ENCODE measurements at regions not wholly inside any gene's neighbourhood (a gene's known extent, or its start where the extent isn't known, plus 50 kb on each side); places are given as distances from the start of the nearest gene placed in this dataset.
"Not testable (repeated sequence)": the region's sequence is repeated elsewhere in the genome, so short reads cannot be mapped to it uniquely, and the experiment has no call there.

DNA sequence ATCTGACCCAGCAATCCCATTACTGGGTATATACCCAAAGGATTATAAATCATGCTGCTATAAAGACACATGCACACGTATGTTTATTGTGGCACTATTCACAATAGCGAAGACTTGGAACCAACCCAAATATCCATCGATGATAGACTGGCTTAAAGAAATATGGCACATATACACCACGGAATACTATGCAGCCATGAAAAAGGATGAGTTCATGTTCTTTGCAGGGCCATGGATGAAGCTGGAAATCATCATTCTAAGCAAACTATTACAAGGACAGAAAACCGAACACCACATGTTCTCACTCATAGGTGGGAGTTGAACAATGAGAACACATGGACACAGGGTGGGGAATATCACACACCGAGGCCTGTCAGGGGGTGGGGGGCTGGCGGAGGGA is 390.4 kb downstream of the RAB38 start:
- not testable (repeated sequence) for H3K36me3 ChIP-seq (ENCODE audit: insufficient read depth, low read length); H3K9ac ChIP-seq (ENCODE audit: low read length); H3K9me2 ChIP-seq (ENCODE audit: insufficient read depth, low read length); H3K4me2 ChIP-seq (ENCODE audit: low read length); H3K79me2 ChIP-seq (replicated peaks; ENCODE audit: insufficient read depth, low read length); H3F3A ChIP-seq (ENCODE audit: insufficient read depth, low read length, poor library complexity, severe bottlenecking); H3K27me3 ChIP-seq (ENCODE audit: insufficient read depth, low read depth, low read length); H3K4me3 ChIP-seq (ENCODE audit: low read length); H3K9me3 ChIP-seq (ENCODE audit: low read length); H2AFZ ChIP-seq (ENCODE audit: low read depth, low read length); H4K20me1 ChIP-seq (ENCODE audit: insufficient read depth); H3K27ac ChIP-seq (ENCODE audit: low read length)

DNA sequence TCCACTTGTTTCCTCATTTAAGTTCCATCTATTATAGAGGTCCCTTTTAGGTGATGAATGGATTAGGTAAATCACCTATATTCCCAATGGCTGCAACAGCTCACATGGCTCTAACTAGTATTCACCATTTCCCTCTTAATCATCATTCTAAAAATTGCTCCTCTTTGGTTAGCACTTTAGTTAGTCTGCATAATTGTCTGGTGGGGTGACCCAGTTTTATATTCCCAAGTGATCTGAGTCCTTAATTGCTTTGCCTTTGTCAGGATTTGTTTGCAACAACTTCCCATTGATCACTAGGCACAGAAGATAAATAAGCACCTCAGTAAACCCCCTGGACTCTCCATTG is 395.2 kb downstream of the RAB38 start:
- H3K4me3 ChIP-seq (ENCODE audit: low read length), result no peak overlapping the region
- no peaks in the 10 kb centered on the region for H4K20me1 ChIP-seq (ENCODE audit: insufficient read depth)
- H3K36me3 ChIP-seq (ENCODE audit: insufficient read depth, low read length), result no peaks in the 10 kb centered on the region
- H3F3A ChIP-seq (ENCODE audit: insufficient read depth, low read length, poor library complexity, severe bottlenecking), result no peaks in the 10 kb centered on the region
- H3K79me2 ChIP-seq (replicated peaks; ENCODE audit: insufficient read depth, low read length), result no peaks in the 10 kb centered on the region
- H3K9me3 ChIP-seq (ENCODE audit: low read length), result no peaks in the 10 kb centered on the region
- no peak overlapping the region for H3K4me2 ChIP-seq (ENCODE audit: low read length)
- no peak overlapping the region for H2AFZ ChIP-seq (ENCODE audit: low read depth, low read length)
- H3K27ac ChIP-seq (ENCODE audit: low read length), result no peak overlapping the region
- H3K9me2 ChIP-seq (ENCODE audit: insufficient read depth, low read length), result no peaks in the 10 kb centered on the region
- H3K27me3 ChIP-seq (ENCODE audit: insufficient read depth, low read depth, low read length), result no peaks in the 10 kb centered on the region
- no peak overlapping the region for H3K9ac ChIP-seq (ENCODE audit: low read length)
- TF ChIP-seq REST (IDR thresholded peaks at IDR 0.05; ENCODE audit: borderline replicate concordance) (no peak), EP300 (conservative IDR thresholded peaks at IDR 0.05; ENCODE audit: poor library complexity, severe bottlenecking) (no peak), RAD21 (conservative IDR thresholded peaks at IDR 0.05) (no peak), TAF1 (IDR thresholded peaks at IDR 0.05; ENCODE audit: low read depth) (no peak), EZH2 (IDR thresholded peaks at IDR 0.05; ENCODE audit: borderline replicate concordance, insufficient read depth, low read length, poor library complexity, severe bottlenecking) (no peak), SMC3 (conservative IDR thresholded peaks at IDR 0.05; ENCODE audit: poor library complexity) (no peak), CTCF (IDR thresholded peaks at IDR 0.05; ENCODE audit: poor library complexity, severe bottlenecking) (no peak), POLR2AphosphoS5 (IDR thresholded peaks at IDR 0.05) (no peak), MXI1 (conservative IDR thresholded peaks at IDR 0.05; ENCODE audit: poor library complexity, severe bottlenecking) (no peak)

All from neural cell (in vitro differentiated cells).